Activated naive CD4-positive, alpha-beta T cell treated with anti-CD3 and anti-CD28 coated beads, Interleukin-2, amount 50 U/mL, for 24 hours (primary cell): ENCODE measurements at regions not wholly inside any gene's neighbourhood (a gene's known extent, or its start where the extent isn't known, plus 50 kb on each side); places are given as distances from the start of the nearest gene placed in this dataset.

ENCODE experiments used
- H3K27ac Mint-ChIP-seq: one replicate; pipeline ENCODE4 v1.8.0; 2021; ENCODE audit warnings: mild to moderate bottlenecking, mixed read lengths
- H3K27me3 Mint-ChIP-seq: one replicate; pipeline ENCODE4 v1.8.0; 2021; ENCODE audit warnings: mixed read lengths
- H3K36me3 Mint-ChIP-seq: one replicate; pipeline ENCODE4 v1.8.0; 2021; ENCODE audit warnings: mixed read lengths
- H3K4me1 Mint-ChIP-seq: one replicate; pipeline ENCODE4 v1.8.0; 2021; ENCODE audit warnings: mixed read lengths
- H3K4me3 Mint-ChIP-seq: one replicate; pipeline ENCODE4 v1.8.0; 2021; ENCODE audit warnings: mild to moderate bottlenecking, mixed read lengths
- H3K9me3 Mint-ChIP-seq: one replicate; pipeline ENCODE4 v1.8.0; 2021; ENCODE audit warnings: mixed read lengths

DNA sequence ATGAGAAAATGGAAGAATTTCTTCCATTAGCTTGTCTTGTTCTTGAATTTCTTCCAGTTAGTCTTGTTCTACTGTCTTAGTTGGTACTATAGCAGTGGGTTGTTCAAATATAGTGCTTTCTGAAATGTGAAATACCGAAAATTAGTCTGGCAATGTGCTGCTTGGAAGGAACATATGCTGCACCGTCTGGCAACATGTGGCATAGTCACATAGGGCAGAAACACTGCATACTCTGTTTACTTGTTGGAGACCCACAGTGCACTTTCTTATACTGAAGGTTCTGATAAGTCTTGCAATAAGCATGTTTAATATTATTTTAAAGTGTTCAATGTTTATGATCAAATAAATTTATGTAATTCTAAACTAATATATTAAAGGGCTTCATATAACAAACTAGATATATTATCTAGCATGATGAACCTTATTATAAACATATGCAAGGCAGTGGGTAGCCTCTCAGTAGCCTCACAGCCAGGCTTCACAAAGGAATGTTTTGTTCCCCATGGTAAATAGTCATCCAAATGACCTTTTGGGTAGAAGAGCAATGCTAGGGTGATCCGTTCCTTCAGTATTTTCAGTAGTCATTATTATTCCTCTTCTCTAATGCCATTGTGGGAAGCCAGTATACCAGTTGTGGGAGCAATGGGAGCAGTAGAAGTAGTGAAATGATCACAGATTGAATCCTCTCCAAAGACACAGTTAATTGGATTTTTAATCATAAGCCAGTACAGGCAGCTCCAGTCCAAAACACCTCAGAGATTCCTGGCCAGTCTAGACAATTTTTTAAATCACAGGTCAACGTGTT is 1106.7 kb downstream of the DTWD2 start:
- Mint-ChIP-seq H3K27ac (no peak overlapping the region), H3K36me3 (no peaks in the 10 kb centered on the region), H3K4me3 (no peak overlapping the region), H3K9me3 (no peaks in the 10 kb centered on the region), H3K27me3 (no peaks in the 10 kb centered on the region), H3K4me1 (no peaks in the 10 kb centered on the region)

DNA sequence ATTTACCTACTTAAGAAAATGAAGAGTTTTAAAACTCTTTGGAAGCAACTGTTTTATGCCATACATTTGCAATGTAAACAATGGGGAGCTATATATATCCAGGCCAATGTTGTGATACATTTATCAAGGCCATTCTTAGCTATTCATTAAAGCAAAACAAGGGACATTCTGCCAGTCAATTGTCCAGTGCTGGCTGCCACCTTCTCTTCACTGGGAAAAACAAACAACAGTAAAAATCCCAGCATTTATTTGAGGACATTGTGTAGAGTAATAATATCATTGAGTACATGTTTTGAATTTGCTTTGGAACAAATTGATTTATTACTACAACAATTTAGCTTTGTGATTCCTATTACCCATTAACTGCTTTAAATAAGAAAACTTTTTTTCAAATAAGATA is 1107.4 kb downstream of the DTWD2 start:
- Mint-ChIP-seq H3K36me3 (no peaks in the 10 kb centered on the region), H3K27ac (no peak overlapping the region), H3K4me3 (no peak overlapping the region), H3K27me3 (no peaks in the 10 kb centered on the region), H3K4me1 (no peaks in the 10 kb centered on the region), H3K9me3 (no peaks in the 10 kb centered on the region)

DNA sequence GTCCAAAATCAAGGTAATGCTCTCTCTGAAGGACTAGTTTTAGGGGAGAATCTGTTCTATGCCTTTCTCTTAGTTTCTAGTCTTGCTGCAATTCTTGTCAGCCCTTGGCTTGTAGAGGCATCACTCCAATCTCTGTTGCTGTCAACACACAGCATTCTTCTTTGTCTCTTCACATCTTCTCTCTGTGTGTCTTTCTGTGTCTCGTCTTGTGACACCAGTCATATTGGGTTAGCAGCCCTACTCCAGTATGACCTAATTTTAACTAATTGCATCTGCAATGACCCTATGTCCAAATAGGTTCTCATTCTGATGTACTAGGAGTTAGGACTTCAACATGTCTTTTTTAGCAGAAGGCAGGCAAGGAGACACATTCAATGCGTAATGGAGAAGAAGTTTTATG is 1110.6 kb downstream of the DTWD2 start:
- Mint-ChIP-seq H3K4me3 (no peak overlapping the region), H3K9me3 (no peaks in the 10 kb centered on the region), H3K4me1 (no peaks in the 10 kb centered on the region), H3K27ac (no peak overlapping the region), H3K27me3 (no peaks in the 10 kb centered on the region), H3K36me3 (no peaks in the 10 kb centered on the region)

DNA sequence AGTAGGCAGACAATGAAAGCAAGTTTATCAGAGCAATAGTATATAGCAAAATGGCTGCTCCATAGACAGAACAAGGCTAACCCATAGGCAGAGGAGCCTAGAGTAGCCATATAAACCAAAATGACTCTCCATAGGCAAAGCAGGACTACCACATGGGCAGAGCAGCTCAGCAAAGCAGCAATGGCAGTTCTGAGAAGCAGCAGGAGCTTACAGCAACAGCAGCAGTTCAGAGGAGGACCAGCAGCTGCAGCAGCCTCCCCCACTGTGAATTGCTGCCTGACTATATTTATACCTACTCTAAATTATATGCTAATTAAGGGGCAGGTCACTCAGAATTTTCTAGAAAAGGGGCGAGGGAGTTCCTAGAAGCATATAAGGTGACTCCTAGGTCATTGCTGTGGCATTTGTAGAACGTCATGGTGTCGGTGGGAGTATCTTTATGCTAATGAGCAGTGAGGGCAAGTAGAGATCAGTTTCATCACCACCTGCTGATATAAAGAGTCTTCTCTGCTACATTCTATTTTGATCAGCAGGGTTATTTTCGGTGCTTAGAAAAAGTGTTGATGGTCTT is 1115.5 kb downstream of the DTWD2 start:
- H3K4me1 Mint-ChIP-seq = no peaks in the 10 kb centered on the region
- H3K36me3 Mint-ChIP-seq = no peaks in the 10 kb centered on the region
- no peak overlapping the region for H3K27ac Mint-ChIP-seq
- H3K9me3 Mint-ChIP-seq = peaks cover 5% of the 10 kb centered on the region
- H3K4me3 Mint-ChIP-seq = no peak overlapping the region
- H3K27me3 Mint-ChIP-seq = no peaks in the 10 kb centered on the region

GRCh38 chr5:117869596-117869995 is 1118.8 kb downstream of the DTWD2 start:
- Mint-ChIP-seq H3K9me3 (peaks cover 10% of the 10 kb centered on the region), H3K4me3 (no peak overlapping the region), H3K4me1 (no peaks in the 10 kb centered on the region), H3K27ac (no peak overlapping the region), H3K36me3 (no peaks in the 10 kb centered on the region), H3K27me3 (no peaks in the 10 kb centered on the region)

GRCh38 chr5:117863586-117864296 is 1124.6 kb downstream of the DTWD2 start:
- H3K4me3 Mint-ChIP-seq = no peak overlapping the region
- H3K9me3 Mint-ChIP-seq = peaks cover 10% of the 10 kb centered on the region
- H3K36me3 Mint-ChIP-seq = no peaks in the 10 kb centered on the region
- H3K27me3 Mint-ChIP-seq = no peaks in the 10 kb centered on the region
- no peak overlapping the region for H3K27ac Mint-ChIP-seq
- no peaks in the 10 kb centered on the region for H3K4me1 Mint-ChIP-seq

GRCh38 chr5:117860550-117860949 is 1127.8 kb downstream of the DTWD2 start:
- H3K4me1 Mint-ChIP-seq = no peaks in the 10 kb centered on the region

GRCh38 chr5:117859176-117859575 is 1129.2 kb downstream of the DTWD2 start:
- H3K9me3 Mint-ChIP-seq = peaks cover 5% of the 10 kb centered on the region
- H3K4me1 Mint-ChIP-seq = no peaks in the 10 kb centered on the region
- no peaks in the 10 kb centered on the region for H3K36me3 Mint-ChIP-seq
- no peaks in the 10 kb centered on the region for H3K27me3 Mint-ChIP-seq
- H3K4me3 Mint-ChIP-seq = no peak overlapping the region
- no peak overlapping the region for H3K27ac Mint-ChIP-seq

More at GRCh38 chr5:117860550-117860949, 1127.8 kb downstream of the DTWD2 start:
- Mint-ChIP-seq H3K9me3 (peaks cover 5% of the 10 kb centered on the region), H3K4me3 (no peak overlapping the region), H3K27me3 (no peaks in the 10 kb centered on the region), H3K36me3 (no peaks in the 10 kb centered on the region), H3K27ac (no peak overlapping the region)

GRCh38 chr5:117856713-117857112 is 1131.6 kb downstream of the DTWD2 start:
- Mint-ChIP-seq H3K36me3 (no peaks in the 10 kb centered on the region), H3K27me3 (no peaks in the 10 kb centered on the region), H3K9me3 (no peaks in the 10 kb centered on the region), H3K4me3 (no peak overlapping the region), H3K4me1 (no peaks in the 10 kb centered on the region), H3K27ac (no peak overlapping the region)

GRCh38 chr5:117837786-117838185 is 1150.6 kb downstream of the DTWD2 start:
- no peaks in the 10 kb centered on the region for H3K9me3 Mint-ChIP-seq

DNA sequence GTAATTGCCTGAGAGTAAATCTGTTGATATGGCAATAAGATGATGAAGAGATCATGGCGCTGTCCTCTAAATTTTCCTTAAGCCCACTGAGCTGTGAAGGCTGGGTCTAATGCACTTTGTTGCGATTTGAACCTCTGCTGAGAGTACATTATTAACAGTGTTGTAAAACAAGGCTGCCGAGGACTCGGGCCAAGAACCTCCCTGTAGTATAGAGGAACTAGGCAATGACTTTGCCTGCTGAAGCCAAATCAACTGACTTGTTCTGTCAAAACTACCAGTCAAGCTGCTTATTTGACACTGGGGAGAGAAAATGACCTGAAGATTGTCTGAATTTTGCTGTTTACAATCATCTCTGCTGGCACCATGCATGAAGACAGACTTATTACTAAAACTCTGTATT is 1154.7 kb downstream of the DTWD2 start:
- Mint-ChIP-seq H3K27me3 (no peaks in the 10 kb centered on the region), H3K4me1 (no peaks in the 10 kb centered on the region), H3K4me3 (no peak overlapping the region), H3K27ac (no peak overlapping the region), H3K9me3 (peaks cover 7% of the 10 kb centered on the region), H3K36me3 (no peaks in the 10 kb centered on the region)

More at GRCh38 chr5:117837786-117838185, 1150.6 kb downstream of the DTWD2 start:
- Mint-ChIP-seq H3K4me3 (no peak overlapping the region), H3K27me3 (no peaks in the 10 kb centered on the region), H3K4me1 (no peaks in the 10 kb centered on the region), H3K27ac (no peak overlapping the region), H3K36me3 (no peaks in the 10 kb centered on the region)

GRCh38 chr5:117829646-117830045 is 1158.7 kb downstream of the DTWD2 start:
- H3K4me3 Mint-ChIP-seq = no peak overlapping the region
- peaks cover 15% of the 10 kb centered on the region for H3K9me3 Mint-ChIP-seq
- H3K4me1 Mint-ChIP-seq = no peaks in the 10 kb centered on the region
- no peak overlapping the region for H3K27ac Mint-ChIP-seq
- H3K36me3 Mint-ChIP-seq = no peaks in the 10 kb centered on the region
- no peaks in the 10 kb centered on the region for H3K27me3 Mint-ChIP-seq

DNA sequence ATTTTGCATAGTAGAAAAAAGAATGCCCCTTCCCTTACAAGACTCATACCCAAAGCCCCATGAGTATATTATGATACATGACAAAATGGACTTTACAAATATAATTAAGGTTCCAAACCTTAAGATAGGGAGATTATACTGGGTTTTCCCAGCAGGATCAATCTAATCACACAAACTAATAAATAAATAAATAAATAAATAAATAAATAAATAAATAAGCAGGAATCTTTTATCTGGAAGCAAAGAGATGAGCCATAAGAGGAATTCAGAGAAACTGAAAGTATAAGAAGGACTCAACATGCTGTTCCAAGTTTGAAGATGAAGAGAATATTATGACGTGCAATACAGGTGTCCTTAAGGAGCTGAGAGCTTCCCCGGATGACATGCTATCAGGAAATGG is 1174.5 kb downstream of the DTWD2 start:
- Mint-ChIP-seq H3K36me3 (no peaks in the 10 kb centered on the region), H3K9me3 (peaks cover 16% of the 10 kb centered on the region), H3K27me3 (no peaks in the 10 kb centered on the region), H3K4me1 (no peaks in the 10 kb centered on the region), H3K27ac (no peak overlapping the region), H3K4me3 (no peak overlapping the region)

GRCh38 chr5:117812861-117813260 is 1175.5 kb downstream of the DTWD2 start:
- H3K27me3 Mint-ChIP-seq = no peaks in the 10 kb centered on the region
- no peaks in the 10 kb centered on the region for H3K4me1 Mint-ChIP-seq
- H3K27ac Mint-ChIP-seq = no peak overlapping the region
- no peak overlapping the region for H3K4me3 Mint-ChIP-seq
- peaks cover 16% of the 10 kb centered on the region for H3K9me3 Mint-ChIP-seq
- H3K36me3 Mint-ChIP-seq = no peaks in the 10 kb centered on the region

GRCh38 chr5:117809251-117809650 is 1179.1 kb downstream of the DTWD2 start:
- H3K4me1 Mint-ChIP-seq = no peaks in the 10 kb centered on the region
- H3K9me3 Mint-ChIP-seq = peaks cover 21% of the 10 kb centered on the region
- no peak overlapping the region for H3K27ac Mint-ChIP-seq
- no peaks in the 10 kb centered on the region for H3K27me3 Mint-ChIP-seq
- no peaks in the 10 kb centered on the region for H3K36me3 Mint-ChIP-seq
- H3K4me3 Mint-ChIP-seq = no peak overlapping the region

DNA sequence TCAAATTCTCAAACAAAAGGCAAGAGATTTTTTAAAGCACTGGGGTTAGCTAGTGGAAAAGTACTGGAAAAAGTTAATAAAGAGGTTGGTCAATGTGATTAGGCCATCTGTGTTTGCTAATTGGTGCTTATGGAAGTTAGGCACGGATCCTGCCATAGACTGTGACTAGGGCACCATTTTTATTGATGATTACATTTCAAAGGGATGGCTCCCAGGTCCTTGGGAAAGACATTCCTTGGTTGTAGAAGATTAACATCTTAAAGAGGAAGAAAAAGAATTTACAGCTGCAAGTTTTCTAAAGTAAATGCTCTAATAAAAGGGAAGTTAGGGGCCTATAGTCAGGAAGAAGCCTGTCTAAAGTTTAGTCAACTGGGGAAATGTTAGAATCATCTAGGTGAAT is 1183.3 kb downstream of the DTWD2 start:
- H3K36me3 Mint-ChIP-seq = no peaks in the 10 kb centered on the region
- no peaks in the 10 kb centered on the region for H3K27me3 Mint-ChIP-seq
- H3K27ac Mint-ChIP-seq = no peak overlapping the region
- no peaks in the 10 kb centered on the region for H3K4me1 Mint-ChIP-seq
- no peak overlapping the region for H3K4me3 Mint-ChIP-seq
- H3K9me3 Mint-ChIP-seq = peaks cover 26% of the 10 kb centered on the region
